ENCODE measurements at regions not wholly inside any gene's neighbourhood (a gene's known extent, or its start where the extent isn't known, plus 50 kb on each side); places are given as distances from the start of the nearest gene placed in this dataset.
"Not testable (repeated sequence)": the region's sequence is repeated elsewhere in the genome, so short reads cannot be mapped to it uniquely, and the experiment has no call there.

- not testable (repeated sequence) for H3K4me3 ChIP-seq (ENCODE audit: low read depth, low read length); DNase-seq (ENCODE audit: low read depth)
Measured at GRCh38 chr9:63450836-63451235, 1834.2 kb downstream of the FOXD4L5 start.

- H3K4me3 ChIP-seq (ENCODE audit: low read depth, low read length); DNase-seq (ENCODE audit: low read depth): not testable (repeated sequence)
Measured at GRCh38 chr9:63425123-63425522, 1859.9 kb downstream of the FOXD4L5 start.

- DNase-seq (ENCODE audit: low read depth); H3K4me3 ChIP-seq (ENCODE audit: low read depth, low read length): not testable (repeated sequence)
Measured at GRCh38 chr9:63390897-63391296, 1894.1 kb downstream of the FOXD4L5 start.

GRCh38 chr9:63385479-63385878, 1899.5 kb downstream of the FOXD4L5 start:
- DNase-seq (ENCODE audit: low read depth): peak; percentile 21
- peak overlapping the region; percentile 53 for H3K4me3 ChIP-seq (ENCODE audit: low read depth, low read length)

- H3K4me3 ChIP-seq (ENCODE audit: low read depth, low read length); DNase-seq (ENCODE audit: low read depth): not testable (repeated sequence)
Measured at GRCh38 chr9:63379864-63380263, 1905.1 kb downstream of the FOXD4L5 start.

GRCh38 chr9:63354219-63354618, 1930.8 kb downstream of the FOXD4L5 start:
- not testable (repeated sequence) for DNase-seq (ENCODE audit: low read depth); H3K4me3 ChIP-seq (ENCODE audit: low read depth, low read length)

GRCh38 chr9:63347347-63347746, 1937.7 kb downstream of the FOXD4L5 start:
- not testable (repeated sequence) for DNase-seq (ENCODE audit: low read depth); H3K4me3 ChIP-seq (ENCODE audit: low read depth, low read length)

- peak; percentile 55 for DNase-seq (ENCODE audit: low read depth)
- H3K4me3 ChIP-seq (ENCODE audit: low read depth, low read length): not testable (repeated sequence)
Measured at GRCh38 chr9:63346310-63347048, 1938.5 kb downstream of the FOXD4L5 start.

GRCh38 chr9:63344408-63344807, 1940.6 kb downstream of the FOXD4L5 start:
- not testable (repeated sequence) for DNase-seq (ENCODE audit: low read depth); H3K4me3 ChIP-seq (ENCODE audit: low read depth, low read length)

DNA sequence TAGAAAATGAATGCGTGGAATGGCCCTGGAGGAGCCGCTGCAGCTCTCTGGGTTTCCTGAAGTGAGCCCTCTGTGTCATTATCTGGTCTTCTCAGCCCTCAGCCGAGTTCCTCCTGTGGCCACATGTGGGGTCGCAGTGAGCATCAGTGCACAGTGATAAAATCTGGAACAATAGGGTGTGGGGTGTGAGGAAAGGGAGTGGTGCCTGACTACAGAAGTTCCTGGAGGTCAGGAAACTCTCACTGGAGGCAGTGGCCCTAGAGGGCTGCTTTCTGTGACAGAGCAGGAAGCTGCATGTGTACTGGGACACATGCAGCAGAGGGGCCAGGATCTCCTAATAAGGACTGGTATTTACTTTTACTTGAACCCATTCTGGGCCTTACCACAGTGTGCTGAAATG, 1942.5 kb downstream of the FOXD4L5 start:
- not testable (repeated sequence) for H3K4me3 ChIP-seq (ENCODE audit: low read depth, low read length)
- DNase-seq (ENCODE audit: low read depth): peak; percentile 16

GRCh38 chr9:63337899-63338604, 1947.0 kb downstream of the FOXD4L5 start:
- DNase-seq (ENCODE audit: low read depth): peak; percentile 54
- not testable (repeated sequence) for H3K4me3 ChIP-seq (ENCODE audit: low read depth, low read length)

GRCh38 chr9:63335286-63335685, 1949.7 kb downstream of the FOXD4L5 start:
- H3K4me3 ChIP-seq (ENCODE audit: low read depth, low read length); DNase-seq (ENCODE audit: low read depth): not testable (repeated sequence)

GRCh38 chr9:63334187-63334586, 1950.8 kb downstream of the FOXD4L5 start:
- not testable (repeated sequence) for DNase-seq (ENCODE audit: low read depth); H3K4me3 ChIP-seq (ENCODE audit: low read depth, low read length)

GRCh38 chr9:63333083-63333482, 1951.9 kb downstream of the FOXD4L5 start:
- DNase-seq (ENCODE audit: low read depth); H3K4me3 ChIP-seq (ENCODE audit: low read depth, low read length): not testable (repeated sequence)

DNA sequence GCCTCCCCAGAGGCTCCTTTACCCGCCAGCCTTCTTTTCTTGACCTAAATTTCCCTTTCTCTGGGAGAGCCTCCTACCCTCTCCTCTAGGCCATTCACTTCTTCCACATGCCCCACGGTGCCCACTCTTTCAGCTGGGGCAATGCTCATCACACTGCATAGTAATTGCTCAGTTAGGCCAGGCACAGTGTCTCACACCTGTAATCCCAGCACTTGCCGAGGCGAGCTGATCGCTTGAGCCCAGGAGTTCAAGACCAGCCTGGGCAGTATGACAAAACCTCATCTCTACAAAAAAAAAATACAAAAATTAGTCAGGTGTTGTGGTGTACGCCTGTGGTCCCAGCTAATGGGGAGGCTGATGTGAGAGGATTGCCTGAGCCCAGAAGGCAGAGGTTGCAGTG, 1956.7 kb downstream of the FOXD4L5 start:
- H3K4me3 ChIP-seq (ENCODE audit: low read depth, low read length); DNase-seq (ENCODE audit: low read depth): not testable (repeated sequence)

GRCh38 chr9:63327211-63327610, 1957.8 kb downstream of the FOXD4L5 start:
- not testable (repeated sequence) for DNase-seq (ENCODE audit: low read depth); H3K4me3 ChIP-seq (ENCODE audit: low read depth, low read length)

- not testable (repeated sequence) for DNase-seq (ENCODE audit: low read depth); H3K4me3 ChIP-seq (ENCODE audit: low read depth, low read length)
Measured at GRCh38 chr9:63326665-63327064, 1958.3 kb downstream of the FOXD4L5 start.

DNA sequence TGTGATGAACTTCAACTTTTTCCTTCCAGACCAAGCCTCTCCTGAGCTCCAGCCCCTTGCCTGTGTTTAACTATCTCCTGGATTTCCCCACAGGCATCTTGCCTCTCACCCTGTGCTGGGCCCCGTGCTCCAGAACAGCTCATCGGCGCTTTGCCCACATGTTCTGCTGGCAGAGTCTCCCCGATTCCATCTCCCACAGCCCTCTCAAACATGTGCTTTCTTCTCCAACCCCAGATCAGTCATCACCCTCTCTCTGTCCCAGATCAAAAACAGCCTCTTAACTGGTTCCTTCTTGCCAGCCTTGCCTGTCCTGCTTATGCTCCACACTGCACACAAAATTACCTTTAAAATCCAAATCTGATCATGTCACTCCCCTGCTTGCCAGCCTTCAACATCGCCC, 1959.3 kb downstream of the FOXD4L5 start:
- H3K4me3 ChIP-seq (ENCODE audit: low read depth, low read length): not testable (repeated sequence)

GRCh38 chr9:63318093-63318492, 1966.9 kb downstream of the FOXD4L5 start:
- H3K4me3 ChIP-seq (ENCODE audit: low read depth, low read length); DNase-seq (ENCODE audit: low read depth): not testable (repeated sequence)

More for the DNA sequence above, 1959.3 kb downstream of the FOXD4L5 start:
- DNase-seq (ENCODE audit: low read depth): not testable (repeated sequence)

- H3K4me3 ChIP-seq (ENCODE audit: low read depth, low read length); DNase-seq (ENCODE audit: low read depth): not testable (repeated sequence)
Measured at GRCh38 chr9:63315387-63315786, 1969.6 kb downstream of the FOXD4L5 start.

Data from fibroblast of villous mesenchyme (primary cell).